Muscle of back (tissue), 3 donors: ENCODE measurements at regions not wholly inside any gene's neighbourhood (a gene's known extent, or its start where the extent isn't known, plus 50 kb on each side); places are given as distances from the start of the nearest gene placed in this dataset.

ENCODE experiments used
- DNase-seq, 3 donors: peaks; one replicate each; pipeline versions ENCODE4 v3.0.0 to v3.0.0-alpha.2; 2013

DNA sequence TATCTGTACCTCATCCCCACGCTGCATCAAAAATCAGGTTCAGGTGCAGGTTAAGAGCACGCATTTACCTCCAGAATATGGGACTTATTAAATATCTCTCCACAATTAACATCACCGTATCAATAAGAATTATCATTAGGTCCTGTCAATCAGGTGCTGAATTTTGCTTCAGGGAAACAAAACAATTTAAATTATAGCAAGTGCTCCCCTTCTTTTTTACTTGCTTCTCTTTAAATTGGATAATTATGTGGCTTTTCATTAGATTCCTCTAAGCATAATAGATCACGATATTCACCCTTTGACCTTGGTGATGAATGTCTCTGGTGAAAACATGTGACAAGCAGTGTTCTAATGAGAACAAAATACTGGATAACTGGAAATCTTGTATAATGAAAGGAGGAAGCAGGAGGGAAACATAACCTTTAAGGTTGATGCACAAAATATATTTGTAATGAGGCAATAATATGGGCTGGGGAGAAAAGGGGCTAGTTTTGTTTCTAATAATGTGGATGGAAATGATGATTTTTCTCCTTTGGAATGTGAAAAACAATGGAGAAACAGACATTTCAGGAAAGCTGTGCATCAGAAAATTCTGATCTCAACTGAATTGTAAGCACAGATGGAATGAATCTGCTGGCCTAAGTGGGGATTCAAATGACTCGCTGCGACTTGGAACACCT, 166.9 kb downstream of the SNX10 start:
- no peak for DNase-seq

- no peak for DNase-seq
Observed at GRCh38 chr7:26459540-26460193, 168.0 kb downstream of the SNX10 start.

- DNase-seq = peak in 2 of 3 donors; percentile 50 to 60
Observed at GRCh38 chr7:26460351-26461085, 168.9 kb downstream of the SNX10 start.

DNA sequence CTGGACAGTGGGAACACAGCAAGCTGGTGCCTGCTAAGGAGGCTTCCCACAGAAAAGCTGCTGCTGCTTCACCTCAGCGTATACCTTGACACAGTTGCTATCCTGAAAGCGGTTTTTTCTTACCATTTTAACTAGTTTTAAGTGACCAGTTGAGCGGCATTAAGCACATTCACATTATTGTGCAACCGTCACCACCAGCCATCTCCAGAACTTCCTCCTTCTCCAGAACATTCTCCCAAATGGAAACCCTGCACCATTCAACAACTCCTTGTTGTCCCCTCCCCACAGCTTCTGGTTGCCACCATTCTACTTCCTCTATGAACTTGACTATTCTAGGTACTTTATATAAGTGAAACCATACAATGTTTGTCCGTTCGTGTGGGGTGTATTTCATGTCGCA, 169.9 kb downstream of the SNX10 start:
- DNase-seq = no peak

- DNase-seq = no peak
Observed at GRCh38 chr7:26466007-26466406, 174.3 kb downstream of the SNX10 start.

DNA sequence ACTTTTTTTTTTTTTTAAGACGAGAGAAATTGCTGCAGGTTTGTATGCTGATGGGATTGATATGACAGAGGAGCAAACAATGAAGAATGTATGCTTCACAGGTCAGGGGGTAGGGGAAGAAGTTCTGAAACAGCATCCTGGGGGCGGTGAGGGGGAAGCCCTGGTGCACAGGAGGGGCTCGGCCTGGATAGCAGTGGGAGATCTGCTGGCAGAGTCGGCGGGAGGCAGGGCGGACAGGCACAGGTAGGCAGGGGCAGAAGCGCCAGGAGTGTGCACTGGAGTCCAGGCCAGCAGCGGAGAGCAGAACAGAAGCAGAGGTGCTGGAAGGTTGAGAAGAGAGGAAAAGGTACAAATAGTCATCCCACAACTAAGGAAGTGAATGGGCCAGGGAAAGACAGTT, 175.4 kb downstream of the SNX10 start:
- DNase-seq = no peak

DNA sequence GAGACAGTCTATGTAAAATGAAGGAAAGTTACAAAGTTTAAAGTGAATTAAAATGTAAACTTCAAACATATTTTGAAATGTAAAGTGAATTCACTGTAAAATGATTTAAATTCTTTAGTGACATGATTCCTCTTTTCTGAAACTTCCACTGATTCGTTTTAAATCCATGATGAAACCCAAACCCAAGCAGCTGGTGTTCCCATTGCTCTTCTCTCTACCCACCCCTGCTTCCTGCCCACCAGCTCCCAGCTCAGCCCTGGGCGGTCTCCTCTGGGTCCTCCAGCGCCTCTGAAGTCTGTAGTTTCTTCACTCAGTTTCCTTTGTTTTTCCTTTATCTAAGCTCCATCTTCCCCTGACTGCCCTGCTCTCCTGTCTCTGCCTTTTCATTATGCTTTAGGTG, 175.9 kb downstream of the SNX10 start:
- DNase-seq = no peak

- DNase-seq = no peak
Observed at GRCh38 chr7:26468625-26469024, 177.0 kb downstream of the SNX10 start.

DNA sequence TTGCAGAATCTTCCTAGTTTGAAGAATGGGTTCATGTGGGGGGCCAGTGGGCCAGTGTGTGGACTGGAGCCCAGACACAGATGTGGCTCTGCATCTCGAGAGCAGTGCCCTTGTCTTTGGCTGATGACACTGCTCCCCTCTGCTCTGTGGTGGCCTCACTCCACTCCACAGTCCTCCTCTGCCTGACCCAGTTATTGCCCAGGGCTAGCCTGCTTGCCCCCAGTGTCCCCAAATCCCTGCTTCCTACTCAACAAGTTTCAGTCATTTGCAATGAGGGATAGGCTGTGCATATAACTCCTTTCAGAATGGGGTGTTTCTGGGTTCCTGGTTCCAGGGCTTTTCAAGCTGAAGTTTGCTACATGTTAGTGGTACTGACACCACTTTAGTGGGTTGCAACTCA, 177.5 kb downstream of the SNX10 start:
- no peak for DNase-seq

DNA sequence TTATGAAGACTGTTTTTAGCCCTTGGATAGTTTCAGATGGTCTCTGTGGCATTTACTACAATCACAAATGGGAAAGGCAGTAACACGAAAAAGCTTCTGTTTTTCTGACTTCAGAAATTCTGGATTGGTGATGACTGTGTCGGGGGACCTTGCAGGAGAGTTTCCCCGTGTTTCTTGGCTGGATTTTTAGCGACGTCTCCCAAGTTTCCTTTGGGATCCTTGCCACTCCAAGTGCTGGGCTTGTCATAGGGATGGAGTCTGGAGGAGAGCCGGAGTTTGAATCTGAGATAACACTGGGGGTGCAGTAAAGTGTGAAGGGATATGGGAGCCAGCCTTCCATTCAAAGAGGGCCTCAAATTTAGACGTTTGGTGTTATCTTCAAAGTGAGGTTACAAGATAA, 179.0 kb downstream of the SNX10 start:
- DNase-seq = no peak

GRCh38 chr7:26471306-26472075, 179.8 kb downstream of the SNX10 start:
- DNase-seq = no peak

DNA sequence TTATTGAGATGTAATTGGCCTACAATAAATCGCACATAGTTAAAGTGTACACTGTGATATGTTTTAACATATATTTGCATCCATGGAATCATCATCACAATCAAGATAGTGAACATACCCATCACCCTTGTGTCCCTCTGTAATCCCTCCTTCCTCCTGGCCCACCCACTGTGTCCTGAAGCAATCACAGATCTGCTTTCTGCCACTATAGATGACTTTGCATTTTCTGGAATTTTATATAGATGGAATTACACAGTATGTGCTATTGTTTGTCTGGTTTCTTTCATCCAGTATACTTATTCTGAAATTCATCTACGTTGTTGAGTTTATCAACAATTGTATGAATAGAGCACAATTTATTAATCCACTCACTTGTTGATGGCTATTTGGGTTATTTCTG, 181.3 kb downstream of the SNX10 start:
- no peak for DNase-seq

- DNase-seq = no peak
Observed at GRCh38 chr7:26476271-26476670, 184.6 kb downstream of the SNX10 start.

GRCh38 chr7:26477381-26477990, 185.8 kb downstream of the SNX10 start:
- no peak for DNase-seq

DNA sequence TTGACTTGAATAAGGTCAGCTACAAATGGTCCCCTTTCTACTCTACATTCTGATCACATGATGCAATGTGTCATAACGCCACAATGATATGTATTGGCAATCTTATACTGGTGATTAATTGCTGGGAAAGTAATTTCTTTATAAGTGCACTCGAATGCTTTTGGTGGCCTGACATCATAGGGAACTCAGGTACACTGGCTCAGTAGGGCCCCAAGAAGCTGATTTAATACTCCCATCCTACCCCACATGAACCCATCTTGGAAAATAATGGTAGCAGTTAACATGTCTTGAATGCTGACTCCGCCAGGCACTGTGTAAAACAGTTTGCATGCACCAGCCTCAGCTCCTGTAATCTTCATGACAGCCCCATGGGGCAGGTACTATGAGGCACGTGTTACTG, 186.9 kb downstream of the SNX10 start:
- DNase-seq = no peak

GRCh38 chr7:26479581-26479980, 187.9 kb downstream of the SNX10 start:
- DNase-seq = no peak

DNA sequence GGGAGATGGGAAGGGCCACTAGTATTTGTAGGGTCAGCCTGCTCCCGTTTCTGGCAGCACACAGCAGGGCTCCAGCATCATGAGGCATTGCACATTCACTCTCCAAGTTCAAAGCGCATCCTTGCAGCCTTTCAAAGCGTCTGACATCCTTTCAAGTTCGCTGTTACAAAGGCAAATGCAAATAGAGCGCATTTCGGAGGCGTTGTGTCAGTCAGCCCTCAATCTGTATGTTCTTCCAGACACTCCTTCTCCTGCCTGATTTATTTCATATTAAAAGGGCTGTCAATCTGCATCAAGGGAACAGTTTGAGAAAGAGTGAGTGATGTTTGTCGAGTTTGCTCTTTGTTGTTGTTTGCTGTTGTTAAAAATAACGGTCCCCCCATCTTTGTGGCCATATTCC, 188.5 kb downstream of the SNX10 start:
- no peak for DNase-seq

DNA sequence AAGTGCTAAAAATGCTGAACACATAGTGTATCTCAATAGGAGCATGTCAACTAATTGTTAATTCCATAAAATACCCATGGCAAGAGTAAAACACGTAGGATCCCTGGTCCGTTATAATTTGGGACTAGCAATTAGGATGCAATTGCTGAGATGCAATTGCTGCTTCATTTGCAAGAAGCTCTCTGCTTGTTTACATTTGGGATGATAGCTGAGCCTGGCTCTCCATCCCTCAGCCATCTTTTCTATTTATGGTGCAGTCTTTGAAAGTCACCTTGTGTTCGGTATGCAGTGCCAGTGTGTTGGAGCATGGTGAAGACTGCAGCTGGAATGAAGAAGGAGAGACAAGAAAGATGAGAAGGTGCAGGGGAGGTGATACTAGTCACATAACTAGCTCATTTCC, 191.3 kb downstream of the SNX10 start:
- no peak for DNase-seq

- DNase-seq = no peak
Observed at GRCh38 chr7:26483843-26484242, 192.2 kb downstream of the SNX10 start.

- DNase-seq = peak in 1 of 3 donors; percentile 43
Observed at GRCh38 chr7:26485367-26485934, 193.8 kb downstream of the SNX10 start.

GRCh38 chr7:26486153-26486552, 194.5 kb downstream of the SNX10 start:
- DNase-seq = no peak
